Esophagus squamous epithelium (tissue), 5 donors: ENCODE measurements at regions not wholly inside any gene's neighbourhood (a gene's known extent, or its start where the extent isn't known, plus 50 kb on each side); places are given as distances from the start of the nearest gene placed in this dataset.

Experiments
- DNase-seq: peaks from one replicate; lab custom pipeline; 2025; lab: John Stamatoyannopoulos, UW
- H3K27ac ChIP-seq, 4 donors: fragments of 200-600 bp; sonication (generic); one replicate each; pipeline ENCODE4 v1.5.1; 2016 to 2019; ENCODE audit warnings: mild to moderate bottlenecking in 1 of 4
- H3K27me3 ChIP-seq, 4 donors: fragments of 200-600 bp; sonication (generic); 1 replicate in 3 of 4; 2 replicates in 1 of 4; pipeline versions ENCODE4 v1.5.1 to v1.6.0; 2017 to 2021; ENCODE audit warnings: antibody characterized with exemption in 1 of 4
- H3K36me3 ChIP-seq, 3 donors: fragments of 200-600 bp; sonication (generic); one replicate each; pipeline ENCODE4 v1.5.1; 2016 to 2019
- H3K4me1 ChIP-seq, 3 donors: fragments of 200-600 bp; sonication (generic); one replicate each; pipeline ENCODE4 v1.5.1; 2017 to 2019
- H3K4me3 ChIP-seq, 4 donors: fragments of 200-600 bp; sonication (generic); 1 replicate in 3 of 4; 2 replicates in 1 of 4; pipeline ENCODE4 v1.5.1; 2016 to 2019; ENCODE audit warnings: mild to moderate bottlenecking in 2 of 4, moderate library complexity in 1 of 4
- H3K9me3 ChIP-seq, 3 donors: fragments of 200-600 bp; sonication (generic); one replicate each; pipeline ENCODE4 v1.5.1; 2016 to 2019
- POLR2A ChIP-seq, 4 donors: fragments of 450-650 bp; IDR thresholded peaks; one replicate each; pipeline ENCODE4 v1.6.1; 2017; ENCODE audit warnings: antibody characterized with exemption in 4 of 4, mild to moderate bottlenecking in 4 of 4, moderate library complexity in 3 of 4
- WGBS, 2 donors: methylation state at CpG; one replicate each; pipeline ENCODE4 v1.1.5; 2018; 5-methylcytosine and 5-hydroxymethylcytosine counted together
- intact Hi-C: fragments of 100-400 bp; cut with DNase I; formaldehyde crosslinking; loops from one replicate; pipeline ENCODE4 v1.15.0; 2022
- TF ChIP-seq, protein P1 (sequence below), 6 experiments: fragments of 450-650 bp in 4 of 6; fragments of 200-600 bp in 2 of 6; sonication (generic) in 2 of 6; IDR thresholded peaks; one replicate each; pipeline ENCODE4 v1.5.1; 2016 to 2019; ENCODE audit warnings: antibody characterized with exemption in 6 of 6, mild to moderate bottlenecking in 4 of 6, moderate library complexity in 4 of 6
- donor health status: DM: yes; HTN: yes; CAD: no.

DNA sequence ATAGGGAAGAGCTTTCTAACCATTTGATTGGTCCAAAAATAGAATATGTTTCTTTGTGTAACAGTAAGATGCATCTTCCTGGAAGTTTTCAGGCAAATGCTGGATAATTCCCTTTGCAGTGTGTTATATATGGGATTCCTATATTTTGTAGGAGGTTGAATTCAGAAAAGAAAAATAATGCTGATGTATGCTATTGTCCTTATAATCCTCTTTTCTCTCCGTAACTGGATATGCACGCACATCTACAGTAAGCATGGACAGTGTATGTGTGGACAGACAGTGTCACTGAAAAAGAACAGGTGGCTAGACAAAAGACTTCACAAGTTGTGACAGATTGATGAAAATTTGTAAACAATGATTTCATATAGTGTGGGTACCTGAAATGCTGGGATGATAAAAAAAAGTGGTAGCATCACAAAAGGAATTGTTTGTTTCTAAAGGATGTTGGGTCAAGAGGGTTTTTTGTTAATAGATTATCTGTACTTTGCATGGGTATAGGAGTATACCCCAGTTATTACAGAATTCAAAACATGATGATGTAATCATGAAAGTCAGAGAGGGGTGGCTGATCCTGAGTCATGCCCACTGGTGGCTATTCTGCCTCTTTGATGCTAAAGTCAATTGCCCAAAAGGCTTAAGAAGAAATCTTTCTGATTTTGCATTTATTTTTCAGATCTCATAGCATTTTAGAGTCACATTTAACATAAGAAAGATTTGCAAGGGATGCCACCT lies 160.7 kb upstream of the TMTC1 start:
- Histone ChIP-seq H3K36me3 (no peaks in the 10 kb centered on the region), H3K9me3 (peaks cover 0 to 4% (median 0%) of the 10 kb centered on the region in 3 donors), H3K27me3 (peaks cover 0 to 3% (median 0%) of the 10 kb centered on the region in 4 donors), H3K4me3 (no peak overlapping the region), H3K27ac (no peak overlapping the region), H3K4me1 (no peaks in the 10 kb centered on the region)
- 93 to 97% methylated on average over 2 of the region's 2 CpGs for WGBS, 2 donors
- no peak for DNase-seq
- TF ChIP-seq POLR2A (IDR thresholded peaks at IDR 0.05) = no peak
- TF ChIP-seq, protein P1, sequence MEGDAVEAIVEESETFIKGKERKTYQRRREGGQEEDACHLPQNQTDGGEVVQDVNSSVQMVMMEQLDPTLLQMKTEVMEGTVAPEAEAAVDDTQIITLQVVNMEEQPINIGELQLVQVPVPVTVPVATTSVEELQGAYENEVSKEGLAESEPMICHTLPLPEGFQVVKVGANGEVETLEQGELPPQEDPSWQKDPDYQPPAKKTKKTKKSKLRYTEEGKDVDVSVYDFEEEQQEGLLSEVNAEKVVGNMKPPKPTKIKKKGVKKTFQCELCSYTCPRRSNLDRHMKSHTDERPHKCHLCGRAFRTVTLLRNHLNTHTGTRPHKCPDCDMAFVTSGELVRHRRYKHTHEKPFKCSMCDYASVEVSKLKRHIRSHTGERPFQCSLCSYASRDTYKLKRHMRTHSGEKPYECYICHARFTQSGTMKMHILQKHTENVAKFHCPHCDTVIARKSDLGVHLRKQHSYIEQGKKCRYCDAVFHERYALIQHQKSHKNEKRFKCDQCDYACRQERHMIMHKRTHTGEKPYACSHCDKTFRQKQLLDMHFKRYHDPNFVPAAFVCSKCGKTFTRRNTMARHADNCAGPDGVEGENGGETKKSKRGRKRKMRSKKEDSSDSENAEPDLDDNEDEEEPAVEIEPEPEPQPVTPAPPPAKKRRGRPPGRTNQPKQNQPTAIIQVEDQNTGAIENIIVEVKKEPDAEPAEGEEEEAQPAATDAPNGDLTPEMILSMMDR (IDR thresholded peaks at IDR 0.05) = no peak
- intact Hi-C loops = no loop called here

DNA sequence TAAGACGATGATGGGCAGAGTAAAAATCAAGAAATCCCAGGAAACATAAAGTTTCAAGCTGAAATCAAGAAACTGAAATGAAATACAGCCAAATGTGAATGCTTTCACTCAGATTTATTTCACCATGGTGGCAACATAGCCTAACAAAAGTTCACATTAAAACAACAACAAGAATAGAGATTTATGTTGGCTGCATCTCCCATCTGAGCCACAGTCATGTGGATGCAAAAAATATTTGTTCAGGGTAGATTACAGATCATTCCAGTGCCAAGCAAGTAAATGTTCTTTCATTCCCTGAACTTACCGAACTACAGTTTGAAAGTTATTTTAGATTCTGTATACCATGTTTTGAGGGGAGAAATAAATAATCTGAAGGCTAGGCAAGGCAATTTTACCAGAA lies 159.9 kb upstream of the TMTC1 start:
- WGBS, 2 donors = 49 to 76% methylated on average over 2 of the region's 2 CpGs
- H3K36me3 ChIP-seq = no peaks in the 10 kb centered on the region

DNA sequence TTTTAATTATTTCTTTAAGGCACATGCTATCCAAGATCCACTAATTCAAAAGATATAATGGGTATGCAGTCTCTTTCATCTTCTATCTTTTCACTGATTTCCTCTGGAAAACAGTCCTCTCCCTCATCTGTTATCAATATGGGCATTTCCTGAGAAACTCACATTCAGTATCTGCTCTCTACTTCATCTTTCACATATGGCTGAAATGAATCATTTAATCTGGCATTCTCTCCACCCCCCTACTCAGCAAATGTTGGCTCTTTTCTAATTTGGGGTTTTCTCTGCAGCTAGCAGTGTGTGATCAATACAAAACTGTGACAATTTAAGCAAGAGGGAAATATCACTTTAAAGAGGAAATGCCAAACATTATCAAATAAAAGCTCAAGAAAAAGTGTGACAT lies 157.1 kb upstream of the TMTC1 start:
- Histone ChIP-seq H3K36me3 (no peaks in the 10 kb centered on the region), H3K4me3 (no peak overlapping the region), H3K4me1 (no peaks in the 10 kb centered on the region), H3K9me3 (peaks cover 0 to 4% (median 0%) of the 10 kb centered on the region in 3 donors), H3K27ac (no peak overlapping the region), H3K27me3 (peaks cover 0 to 3% (median 0%) of the 10 kb centered on the region in 4 donors)
- intact Hi-C loops = no loop called here
- DNase-seq = no peak
- TF ChIP-seq, protein P1 (IDR thresholded peaks at IDR 0.05) = no peak

More for the DNA sequence above, 159.9 kb upstream of the TMTC1 start:
- no peak for DNase-seq
- no peak overlapping the region for H3K27ac ChIP-seq
- H3K4me3 ChIP-seq = no peak overlapping the region
- peaks cover 0 to 4% (median 0%) of the 10 kb centered on the region in 3 donors for H3K9me3 ChIP-seq
- H3K27me3 ChIP-seq = peaks cover 0 to 3% (median 0%) of the 10 kb centered on the region in 4 donors
- intact Hi-C loops = no loop called here
- TF ChIP-seq POLR2A (IDR thresholded peaks at IDR 0.05) = no peak
- TF ChIP-seq, protein P1 (IDR thresholded peaks at IDR 0.05) = no peak
- no peaks in the 10 kb centered on the region for H3K4me1 ChIP-seq

- H3K36me3 ChIP-seq = no peaks in the 10 kb centered on the region
- intact Hi-C loops = no loop called here
- peaks cover 0 to 4% (median 0%) of the 10 kb centered on the region in 4 donors for H3K27me3 ChIP-seq
- H3K4me3 ChIP-seq = no peak overlapping the region
- TF ChIP-seq POLR2A (IDR thresholded peaks at IDR 0.05) = no peak
- TF ChIP-seq, protein P1 (IDR thresholded peaks at IDR 0.05) = no peak
- DNase-seq = no peak
- H3K9me3 ChIP-seq = no peaks in the 10 kb centered on the region
- no peak overlapping the region for H3K27ac ChIP-seq
- no peaks in the 10 kb centered on the region for H3K4me1 ChIP-seq
These were observed 146.8 kb upstream of the TMTC1 start for GRCh38 chr12:29930503-29930902.

DNA sequence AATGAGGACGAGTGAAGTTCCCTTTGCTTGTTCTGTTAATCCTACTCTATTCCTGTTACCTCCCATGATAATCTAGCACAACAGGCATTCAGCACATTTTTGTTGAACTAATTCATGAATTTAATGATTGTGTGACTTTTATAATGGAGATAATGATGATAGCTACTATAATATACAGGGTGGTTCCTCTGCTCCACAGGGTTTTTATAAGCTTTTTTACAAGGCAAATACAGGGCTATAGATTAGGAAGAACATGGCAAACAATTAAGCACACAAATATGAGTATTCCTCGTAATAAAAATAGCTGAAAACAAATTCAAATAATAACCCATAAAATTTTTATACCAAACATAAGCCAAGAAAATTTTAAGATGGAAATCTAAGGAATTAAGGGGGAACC lies 145.6 kb upstream of the TMTC1 start:
- H3K27ac ChIP-seq = no peak overlapping the region
- no peaks in the 10 kb centered on the region for H3K9me3 ChIP-seq
- H3K4me3 ChIP-seq = no peak overlapping the region
- H3K36me3 ChIP-seq = no peaks in the 10 kb centered on the region
- no peak for TF ChIP-seq POLR2A (IDR thresholded peaks at IDR 0.05)
- TF ChIP-seq, protein P1 (IDR thresholded peaks at IDR 0.05) = no peak
- WGBS, 2 donors = 65 to 79% methylated on average over 2 of the region's 2 CpGs
- no peaks in the 10 kb centered on the region for H3K4me1 ChIP-seq
- no peaks in the 10 kb centered on the region for H3K27me3 ChIP-seq
- DNase-seq = no peak
- intact Hi-C loops = no loop called here
